C4-2B (cell line): ENCODE measurements at regions not wholly inside any gene's neighbourhood (a gene's known extent, or its start where the extent isn't known, plus 50 kb on each side); places are given as distances from the start of the nearest gene placed in this dataset.

Experiments used
- ZFX ChIP-seq: fragments of 450-650 bp; IDR thresholded peaks from 2 replicates; pipeline ENCODE4 v1.6.1; 2017
- TF ChIP-seq, protein P1 (sequence below): fragments of 450-650 bp; conservative IDR thresholded peaks from 2 replicates; pipeline ENCODE4 v1.5.1; 2017; ENCODE audit warnings: mild to moderate bottlenecking

GRCh38 chr3:96259-96658, 100.3 kb upstream of the CHL1 start:
- TF ChIP-seq, protein P1, sequence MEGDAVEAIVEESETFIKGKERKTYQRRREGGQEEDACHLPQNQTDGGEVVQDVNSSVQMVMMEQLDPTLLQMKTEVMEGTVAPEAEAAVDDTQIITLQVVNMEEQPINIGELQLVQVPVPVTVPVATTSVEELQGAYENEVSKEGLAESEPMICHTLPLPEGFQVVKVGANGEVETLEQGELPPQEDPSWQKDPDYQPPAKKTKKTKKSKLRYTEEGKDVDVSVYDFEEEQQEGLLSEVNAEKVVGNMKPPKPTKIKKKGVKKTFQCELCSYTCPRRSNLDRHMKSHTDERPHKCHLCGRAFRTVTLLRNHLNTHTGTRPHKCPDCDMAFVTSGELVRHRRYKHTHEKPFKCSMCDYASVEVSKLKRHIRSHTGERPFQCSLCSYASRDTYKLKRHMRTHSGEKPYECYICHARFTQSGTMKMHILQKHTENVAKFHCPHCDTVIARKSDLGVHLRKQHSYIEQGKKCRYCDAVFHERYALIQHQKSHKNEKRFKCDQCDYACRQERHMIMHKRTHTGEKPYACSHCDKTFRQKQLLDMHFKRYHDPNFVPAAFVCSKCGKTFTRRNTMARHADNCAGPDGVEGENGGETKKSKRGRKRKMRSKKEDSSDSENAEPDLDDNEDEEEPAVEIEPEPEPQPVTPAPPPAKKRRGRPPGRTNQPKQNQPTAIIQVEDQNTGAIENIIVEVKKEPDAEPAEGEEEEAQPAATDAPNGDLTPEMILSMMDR = no peak
- TF ChIP-seq ZFX = no peak
